C4-2B (cell line): ENCODE measurements at regions not wholly inside any gene's neighbourhood (a gene's known extent, or its start where the extent isn't known, plus 50 kb on each side); places are given as distances from the start of the nearest gene placed in this dataset.

Source experiments
- H3K27ac ChIP-seq: fragments of 450-650 bp; 2 replicates; pipeline ENCODE4 v1.5.1; 2017
- ZFX ChIP-seq: fragments of 450-650 bp; IDR thresholded peaks from 2 replicates; pipeline ENCODE4 v1.6.1; 2017
- TF ChIP-seq, protein P1 (sequence below): fragments of 450-650 bp; conservative IDR thresholded peaks from 2 replicates; pipeline ENCODE4 v1.5.1; 2017; ENCODE audit warnings: mild to moderate bottlenecking

DNA sequence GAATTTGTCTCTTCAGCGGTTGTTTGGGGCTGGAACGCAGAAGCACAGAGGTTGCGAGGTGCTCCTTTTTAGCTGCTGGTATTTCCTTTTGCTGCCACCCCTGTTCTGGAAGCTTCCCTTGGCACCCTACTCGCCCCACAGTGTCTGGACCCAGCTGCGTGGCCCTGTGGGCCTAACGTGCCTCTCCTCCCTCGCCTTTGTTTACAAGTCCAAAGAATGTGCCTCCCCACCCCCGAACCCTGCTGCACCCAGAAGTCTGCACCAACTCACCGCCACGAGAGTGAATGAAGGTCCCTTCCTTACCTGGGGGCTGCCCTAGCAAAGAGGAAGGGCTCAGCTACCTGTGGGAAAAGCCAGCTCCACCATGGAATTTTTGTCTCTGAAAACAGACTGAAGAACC is 139.7 kb upstream of the RPS6KA2 start:
- no peak overlapping the region for H3K27ac ChIP-seq
- TF ChIP-seq, protein P1, sequence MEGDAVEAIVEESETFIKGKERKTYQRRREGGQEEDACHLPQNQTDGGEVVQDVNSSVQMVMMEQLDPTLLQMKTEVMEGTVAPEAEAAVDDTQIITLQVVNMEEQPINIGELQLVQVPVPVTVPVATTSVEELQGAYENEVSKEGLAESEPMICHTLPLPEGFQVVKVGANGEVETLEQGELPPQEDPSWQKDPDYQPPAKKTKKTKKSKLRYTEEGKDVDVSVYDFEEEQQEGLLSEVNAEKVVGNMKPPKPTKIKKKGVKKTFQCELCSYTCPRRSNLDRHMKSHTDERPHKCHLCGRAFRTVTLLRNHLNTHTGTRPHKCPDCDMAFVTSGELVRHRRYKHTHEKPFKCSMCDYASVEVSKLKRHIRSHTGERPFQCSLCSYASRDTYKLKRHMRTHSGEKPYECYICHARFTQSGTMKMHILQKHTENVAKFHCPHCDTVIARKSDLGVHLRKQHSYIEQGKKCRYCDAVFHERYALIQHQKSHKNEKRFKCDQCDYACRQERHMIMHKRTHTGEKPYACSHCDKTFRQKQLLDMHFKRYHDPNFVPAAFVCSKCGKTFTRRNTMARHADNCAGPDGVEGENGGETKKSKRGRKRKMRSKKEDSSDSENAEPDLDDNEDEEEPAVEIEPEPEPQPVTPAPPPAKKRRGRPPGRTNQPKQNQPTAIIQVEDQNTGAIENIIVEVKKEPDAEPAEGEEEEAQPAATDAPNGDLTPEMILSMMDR = no peak
- TF ChIP-seq ZFX = no peak

DNA sequence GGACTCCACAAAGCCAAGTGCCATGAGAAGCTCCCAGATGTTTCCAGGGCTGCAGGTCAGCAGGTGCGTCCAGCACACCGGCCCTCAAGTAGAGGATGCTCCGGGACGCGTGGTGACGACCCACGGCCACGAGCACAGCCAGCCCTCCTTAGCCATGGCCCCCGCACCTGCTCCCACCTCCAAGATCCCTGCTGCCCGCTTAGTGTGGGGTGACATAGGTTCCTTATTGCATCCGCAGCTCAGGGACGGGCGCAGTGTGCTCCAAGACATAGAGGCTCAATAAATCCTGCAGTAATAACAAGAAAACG is 138.1 kb upstream of the RPS6KA2 start:
- H3K27ac ChIP-seq = no peak overlapping the region
- no peak for TF ChIP-seq ZFX
- TF ChIP-seq, protein P1 = no peak

DNA sequence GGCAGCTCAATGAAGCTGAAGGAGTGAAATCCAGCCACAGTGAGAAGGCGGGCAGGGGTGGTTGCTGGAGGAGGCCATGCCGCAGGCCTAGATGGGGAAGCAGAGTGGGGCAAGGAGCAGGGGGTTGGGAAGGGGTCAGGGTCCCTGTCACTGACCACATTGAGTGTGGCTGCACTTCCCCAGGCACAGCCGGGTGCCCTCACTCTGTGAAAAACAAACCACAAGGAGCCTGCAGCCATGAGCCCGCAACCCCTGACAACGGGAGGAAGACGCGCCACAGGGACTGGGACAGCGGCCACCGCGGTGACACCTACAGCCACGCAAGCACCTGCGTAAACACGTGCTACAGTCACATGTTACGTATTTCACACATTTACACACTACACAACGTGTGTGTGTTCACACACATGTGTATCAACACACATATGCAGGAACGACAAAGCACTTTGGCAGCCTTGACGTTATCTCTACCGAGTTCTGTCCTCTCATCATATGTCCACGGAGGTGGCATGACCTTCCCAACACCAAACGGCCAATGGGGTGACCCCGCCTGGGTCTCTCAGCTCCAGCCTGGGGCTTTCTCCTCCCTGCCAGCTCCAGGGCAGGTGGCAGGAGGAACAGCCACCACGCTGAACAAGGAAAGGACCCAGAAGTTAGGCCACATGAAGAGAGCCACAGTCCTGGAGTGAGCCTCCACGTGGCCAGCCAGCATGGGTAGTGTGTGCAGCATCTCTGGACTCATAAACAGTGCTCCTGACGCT is 137.6 kb upstream of the RPS6KA2 start:
- TF ChIP-seq, protein P1 = no peak
- no peak for TF ChIP-seq ZFX
- H3K27ac ChIP-seq = no peak overlapping the region

DNA sequence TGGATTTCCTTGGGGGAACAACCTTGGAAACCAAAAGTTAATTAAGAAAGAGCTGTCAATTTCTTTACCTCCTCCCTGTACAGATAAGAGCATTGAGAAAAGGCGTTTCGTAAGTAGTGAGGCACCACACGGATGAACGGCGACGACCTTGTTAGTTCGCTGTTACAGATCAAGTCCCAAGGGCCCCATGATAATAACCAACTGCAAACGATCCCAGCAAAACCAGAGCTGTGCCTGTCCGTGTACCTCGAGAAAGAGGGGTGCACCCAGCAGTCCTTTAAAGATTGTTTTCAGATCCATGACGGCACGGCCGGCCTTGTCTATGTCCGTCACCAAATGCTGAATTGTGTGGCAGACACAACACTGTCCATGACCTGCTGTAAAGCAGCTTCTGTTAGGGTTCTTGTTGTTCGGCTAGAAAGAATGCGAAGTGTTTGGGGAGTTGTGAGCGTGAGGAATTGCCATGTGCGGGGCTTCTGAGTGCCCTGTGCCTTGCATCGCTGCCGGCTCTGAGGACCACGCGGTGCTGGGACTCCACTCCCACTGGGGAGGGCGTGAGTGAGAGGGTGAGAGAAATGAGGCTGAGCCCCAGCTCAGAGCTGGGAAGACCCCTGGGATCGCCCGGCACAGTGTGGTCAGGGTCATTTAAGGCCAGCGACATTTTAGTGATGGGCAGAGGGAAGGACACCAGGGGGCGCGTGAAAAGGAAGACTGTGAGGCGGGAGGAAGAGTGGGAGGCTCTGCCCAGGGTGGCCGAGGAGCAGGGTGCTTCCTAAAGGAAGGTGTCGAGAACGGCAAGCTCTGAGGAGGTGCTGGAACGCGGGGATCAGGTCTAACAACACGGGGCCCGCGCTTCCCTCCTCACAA is 136.8 kb upstream of the RPS6KA2 start:
- TF ChIP-seq, protein P1 = no peak
- no peak for TF ChIP-seq ZFX
- no peak overlapping the region for H3K27ac ChIP-seq

DNA sequence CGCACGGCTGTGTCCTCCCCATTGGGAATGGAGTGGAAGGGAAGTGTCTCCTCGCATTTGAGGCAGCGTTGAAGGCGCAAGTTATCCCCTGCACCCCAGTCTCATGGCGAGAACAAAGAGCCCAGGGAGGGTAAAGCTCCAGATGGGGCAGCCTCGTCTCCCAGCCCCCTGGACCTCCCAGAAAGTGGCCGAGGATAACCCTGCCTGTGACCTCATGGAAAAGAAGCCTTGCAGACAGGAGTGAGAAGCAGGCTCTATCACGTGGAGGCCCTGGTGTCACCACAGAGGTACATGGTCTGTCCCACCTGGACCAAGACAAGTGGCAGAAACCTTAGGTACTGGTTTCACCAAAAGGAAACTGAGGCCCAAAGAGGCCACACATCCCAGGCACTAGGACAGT is 134.8 kb upstream of the RPS6KA2 start:
- no peak overlapping the region for H3K27ac ChIP-seq
- no peak for TF ChIP-seq ZFX
- TF ChIP-seq, protein P1 = no peak

DNA sequence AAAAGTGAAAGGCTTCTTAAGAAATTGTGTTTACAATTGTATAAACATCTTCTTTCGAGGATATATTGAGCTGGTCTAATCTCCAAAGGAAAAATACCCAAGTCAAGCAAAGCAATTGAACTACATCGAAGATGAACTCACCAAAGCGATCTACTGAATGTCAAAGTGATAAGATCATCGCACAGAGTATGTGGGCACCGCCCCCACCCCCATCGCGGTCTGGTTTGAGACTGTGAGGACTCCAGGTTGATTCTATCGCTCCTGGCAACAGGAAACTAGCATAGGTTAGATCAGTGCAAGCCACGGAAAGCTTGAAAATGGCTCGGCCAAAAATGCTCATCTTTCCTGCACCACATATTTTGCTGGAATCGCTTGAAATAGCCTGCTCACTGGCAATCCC is 133.2 kb upstream of the RPS6KA2 start:
- TF ChIP-seq ZFX = no peak
- TF ChIP-seq, protein P1 = no peak
- H3K27ac ChIP-seq = no peak overlapping the region

DNA sequence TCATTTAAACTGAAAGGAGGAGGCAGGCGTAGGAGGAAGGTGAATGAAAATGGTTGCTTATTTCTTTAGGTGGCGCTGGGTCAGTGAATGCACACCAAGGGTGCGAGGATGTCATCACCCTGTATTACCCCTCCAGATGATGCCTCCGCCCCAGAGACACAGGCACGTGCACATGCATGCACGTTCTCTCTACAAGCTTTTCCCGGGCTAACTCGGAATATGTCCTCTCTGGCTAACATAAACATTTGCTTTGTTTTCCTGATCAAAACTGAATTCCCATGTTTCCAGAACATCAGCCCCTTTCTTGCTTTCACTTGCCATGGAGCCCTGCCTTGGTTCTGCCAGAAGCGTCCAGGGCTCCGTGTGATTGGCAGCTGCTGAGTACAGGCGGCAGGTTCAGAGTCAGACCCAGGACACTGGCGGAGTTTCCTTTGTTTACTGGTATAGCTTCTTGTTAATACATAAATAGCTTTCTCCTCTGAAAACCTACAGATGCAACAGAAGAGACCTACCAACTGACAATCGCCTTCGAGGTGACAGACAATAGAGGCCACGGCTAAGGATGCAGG is 131.2 kb upstream of the RPS6KA2 start:
- TF ChIP-seq, protein P1 = no peak
- no peak for TF ChIP-seq ZFX

More for the DNA sequence above, 131.2 kb upstream of the RPS6KA2 start:
- no peak overlapping the region for H3K27ac ChIP-seq
